PC-9 (cell line): ENCODE measurements at regions not wholly inside any gene's neighbourhood (a gene's known extent, or its start where the extent isn't known, plus 50 kb on each side); places are given as distances from the start of the nearest gene placed in this dataset.

Experiments
- EZH2 ChIP-seq: fragments of 200-600 bp; sonication (generic); IDR thresholded peaks from 2 replicates; pipeline ENCODE4 v1.8.0; 2017; ENCODE audit warnings: antibody characterized with exemption, low read depth
- TF ChIP-seq, protein P1 (sequence below): fragments of 200-600 bp; sonication (generic); conservative IDR thresholded peaks from 2 replicates; pipeline ENCODE4 v1.6.1; 2017; ENCODE audit warnings: mixed run types, antibody characterized with exemption, mild to moderate bottlenecking, moderate library complexity

DNA sequence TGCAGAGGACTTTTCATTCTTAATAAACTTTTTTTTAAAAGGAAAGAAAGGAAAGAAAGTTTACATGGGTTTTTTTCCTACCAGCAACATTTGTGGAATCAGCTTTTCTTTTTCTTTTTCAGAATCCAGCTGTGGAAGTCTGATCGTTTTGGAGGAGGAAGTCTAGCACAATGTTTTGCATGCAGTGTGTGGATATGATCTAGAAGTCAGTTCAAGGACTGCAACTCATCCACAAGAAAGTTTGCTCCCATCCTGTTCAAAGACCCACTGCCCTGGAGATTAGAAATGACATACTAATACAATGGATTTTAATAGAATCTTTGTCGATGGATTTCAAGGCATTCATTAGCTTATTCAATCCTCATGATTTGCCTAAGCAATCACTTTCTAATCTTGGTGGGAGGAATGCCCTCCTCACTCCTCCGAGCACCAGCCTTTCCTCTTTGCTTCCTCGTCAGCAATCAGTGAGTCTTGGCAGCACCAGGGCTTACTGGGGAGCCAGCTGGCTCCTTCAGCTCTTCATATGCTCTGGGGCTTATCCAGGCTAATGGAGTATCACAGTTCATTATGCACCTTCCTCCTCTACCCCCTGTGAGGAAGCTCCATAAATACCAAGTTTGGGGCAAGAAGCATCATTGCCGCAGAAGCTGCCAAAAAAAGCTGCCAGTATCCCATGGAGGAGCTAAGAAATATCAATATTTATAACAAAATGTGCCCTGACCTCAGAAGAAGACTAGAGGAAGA, 392.3 kb upstream of the PKN2 start:
- TF ChIP-seq, protein P1, sequence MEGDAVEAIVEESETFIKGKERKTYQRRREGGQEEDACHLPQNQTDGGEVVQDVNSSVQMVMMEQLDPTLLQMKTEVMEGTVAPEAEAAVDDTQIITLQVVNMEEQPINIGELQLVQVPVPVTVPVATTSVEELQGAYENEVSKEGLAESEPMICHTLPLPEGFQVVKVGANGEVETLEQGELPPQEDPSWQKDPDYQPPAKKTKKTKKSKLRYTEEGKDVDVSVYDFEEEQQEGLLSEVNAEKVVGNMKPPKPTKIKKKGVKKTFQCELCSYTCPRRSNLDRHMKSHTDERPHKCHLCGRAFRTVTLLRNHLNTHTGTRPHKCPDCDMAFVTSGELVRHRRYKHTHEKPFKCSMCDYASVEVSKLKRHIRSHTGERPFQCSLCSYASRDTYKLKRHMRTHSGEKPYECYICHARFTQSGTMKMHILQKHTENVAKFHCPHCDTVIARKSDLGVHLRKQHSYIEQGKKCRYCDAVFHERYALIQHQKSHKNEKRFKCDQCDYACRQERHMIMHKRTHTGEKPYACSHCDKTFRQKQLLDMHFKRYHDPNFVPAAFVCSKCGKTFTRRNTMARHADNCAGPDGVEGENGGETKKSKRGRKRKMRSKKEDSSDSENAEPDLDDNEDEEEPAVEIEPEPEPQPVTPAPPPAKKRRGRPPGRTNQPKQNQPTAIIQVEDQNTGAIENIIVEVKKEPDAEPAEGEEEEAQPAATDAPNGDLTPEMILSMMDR = no peak
- no peak for TF ChIP-seq EZH2
